NT2/D1 (cell line): ENCODE measurements at regions not wholly inside any gene's neighbourhood (a gene's known extent, or its start where the extent isn't known, plus 50 kb on each side); places are given as distances from the start of the nearest gene placed in this dataset.

ENCODE experiments used
- DNase-seq: peaks from one replicate; pipeline ENCODE4 v3.0.0-alpha.2; 2011; ENCODE audit warnings: low read depth, low spot score
- H3K27me3 ChIP-seq: 2 replicates; pipeline ENCODE4 v1.6.0; 2011; ENCODE audit warnings: mild to moderate bottlenecking; ENCODE audit not compliant: insufficient read length, insufficient read depth
- H3K36me3 ChIP-seq: 2 replicates; pipeline ENCODE4 v1.6.1; 2011; ENCODE audit warnings: mild to moderate bottlenecking, low read length, mixed read lengths; ENCODE audit not compliant: insufficient read depth, insufficient read length
- H3K4me1 ChIP-seq: 2 replicates; pipeline ENCODE4 v1.5.1; 2011; ENCODE audit not compliant: insufficient read depth, insufficient read length
- H3K4me3 ChIP-seq: 2 replicates; pipeline ENCODE4 v1.5.1; 2011; ENCODE audit warnings: low read depth; ENCODE audit not compliant: insufficient read length
- H3K9ac ChIP-seq: 2 replicates; pipeline ENCODE4 v1.6.0; 2011; ENCODE audit warnings: low read depth; ENCODE audit not compliant: insufficient read length
- H3K9me3 ChIP-seq: 2 replicates; pipeline ENCODE4 v1.5.1; 2011; ENCODE audit warnings: mild to moderate bottlenecking, low read length; ENCODE audit not compliant: insufficient read depth
- SUZ12 ChIP-seq: IDR thresholded peaks from 2 replicates; pipeline ENCODE4 v1.6.1; 2011; ENCODE audit not compliant: insufficient read length, insufficient read depth; ENCODE audit errors: extremely low read depth
- YY1 ChIP-seq: IDR thresholded peaks from 2 replicates; pipeline ENCODE4 v1.6.1; 2011; ENCODE audit not compliant: insufficient read length, insufficient read depth
- ZNF274 ChIP-seq: IDR thresholded peaks from 2 replicates; pipeline ENCODE4 v1.6.1; 2011; ENCODE audit warnings: mild to moderate bottlenecking, low read depth, low read length

- Histone ChIP-seq H3K9ac (no peak overlapping the region), H3K4me3 (no peak overlapping the region), H3K36me3 (no peaks in the 10 kb centered on the region), H3K27me3 (no peaks in the 10 kb centered on the region), H3K9me3 (no peaks in the 10 kb centered on the region), H3K4me1 (no peaks in the 10 kb centered on the region)
- TF ChIP-seq ZNF274 (no peak), SUZ12 (no peak), YY1 (no peak)
- no peak for DNase-seq
Observed at GRCh38 chr5:29024052-29024451, 1985.7 kb upstream of the CDH9 start.

GRCh38 chr5:29023541-29023940, 1985.2 kb upstream of the CDH9 start:
- H3K4me3 ChIP-seq = no peak overlapping the region
- H3K9me3 ChIP-seq = no peaks in the 10 kb centered on the region
- no peaks in the 10 kb centered on the region for H3K4me1 ChIP-seq
- H3K36me3 ChIP-seq = no peaks in the 10 kb centered on the region
- TF ChIP-seq YY1 = no peak
- TF ChIP-seq SUZ12 = no peak
- TF ChIP-seq ZNF274 = no peak
- no peak for DNase-seq
- no peaks in the 10 kb centered on the region for H3K27me3 ChIP-seq
- no peak overlapping the region for H3K9ac ChIP-seq

DNA sequence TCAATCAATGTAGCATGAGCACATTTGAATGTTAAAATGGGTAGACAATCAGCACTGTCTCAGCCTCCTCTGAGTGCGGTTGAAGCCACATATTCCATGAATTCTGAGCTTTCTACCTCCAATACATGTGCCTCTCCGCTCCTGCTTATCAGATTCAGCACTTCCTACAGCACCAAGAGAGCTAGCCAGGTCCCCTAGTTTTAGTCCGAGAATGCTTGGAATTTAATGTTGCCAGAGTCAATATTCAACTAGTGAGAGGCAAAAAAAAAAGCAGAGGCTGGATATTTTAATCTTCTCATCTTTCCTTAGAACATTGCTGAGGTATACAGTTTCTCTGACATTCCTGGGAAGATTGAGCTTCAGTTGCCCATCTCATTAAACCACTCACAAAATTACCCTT, 1979.1 kb upstream of the CDH9 start:
- no peaks in the 10 kb centered on the region for H3K27me3 ChIP-seq

DNA sequence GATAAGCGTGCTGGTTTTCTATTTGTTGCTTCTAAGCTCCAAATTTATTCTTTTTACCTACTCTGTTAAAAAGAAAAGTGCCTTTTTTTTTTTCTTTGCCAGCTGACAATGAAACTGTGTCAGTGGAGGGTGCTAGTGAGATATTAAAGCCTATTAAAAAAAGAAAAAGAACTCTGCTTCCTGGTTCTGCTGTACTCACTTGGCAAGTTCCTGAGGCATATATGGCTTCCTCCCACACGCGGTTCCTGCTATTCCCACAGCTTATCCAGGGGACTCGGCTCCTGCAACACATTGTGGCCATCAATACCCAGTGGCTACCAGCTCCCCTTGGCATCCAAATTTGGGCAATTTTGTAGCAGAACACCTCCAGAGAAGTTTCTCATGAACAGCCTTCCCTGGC, 1977.7 kb upstream of the CDH9 start:
- H3K4me1 ChIP-seq = no peaks in the 10 kb centered on the region
- no peaks in the 10 kb centered on the region for H3K9me3 ChIP-seq
- no peaks in the 10 kb centered on the region for H3K27me3 ChIP-seq
- no peak overlapping the region for H3K4me3 ChIP-seq
- no peak for DNase-seq
- TF ChIP-seq ZNF274 = no peak
- no peak for TF ChIP-seq SUZ12
- no peak for TF ChIP-seq YY1
- H3K9ac ChIP-seq = no peak overlapping the region
- H3K36me3 ChIP-seq = no peaks in the 10 kb centered on the region

More for the DNA sequence above, 1979.1 kb upstream of the CDH9 start:
- Histone ChIP-seq H3K4me3 (no peak overlapping the region), H3K9me3 (no peaks in the 10 kb centered on the region), H3K36me3 (no peaks in the 10 kb centered on the region), H3K4me1 (no peaks in the 10 kb centered on the region), H3K9ac (no peak overlapping the region)
- no peak for DNase-seq
- TF ChIP-seq YY1 = no peak

DNA sequence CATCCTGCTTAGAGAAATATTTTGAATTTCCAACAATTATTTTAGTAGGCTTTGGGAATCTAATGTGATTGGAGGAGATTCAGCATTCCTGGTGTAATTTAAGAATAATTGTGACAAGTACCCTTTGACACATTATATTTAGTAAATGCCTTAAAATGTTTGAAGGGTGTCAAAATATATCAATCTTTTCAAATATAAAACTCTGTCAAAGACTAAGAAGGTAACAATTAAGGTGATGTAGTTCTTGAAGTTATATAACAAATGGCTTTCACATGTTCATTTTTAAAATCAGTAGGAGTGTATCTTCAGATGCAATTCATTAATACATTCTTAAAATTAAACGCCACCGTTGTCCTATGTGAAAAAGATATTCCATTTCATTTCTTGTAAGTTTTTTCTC, 1977.1 kb upstream of the CDH9 start:
- Histone ChIP-seq H3K27me3 (no peaks in the 10 kb centered on the region), H3K4me3 (no peak overlapping the region), H3K9ac (no peak overlapping the region), H3K9me3 (no peaks in the 10 kb centered on the region), H3K4me1 (no peaks in the 10 kb centered on the region), H3K36me3 (no peaks in the 10 kb centered on the region)
- TF ChIP-seq YY1 (no peak), SUZ12 (no peak), ZNF274 (no peak)
- DNase-seq = no peak

DNA sequence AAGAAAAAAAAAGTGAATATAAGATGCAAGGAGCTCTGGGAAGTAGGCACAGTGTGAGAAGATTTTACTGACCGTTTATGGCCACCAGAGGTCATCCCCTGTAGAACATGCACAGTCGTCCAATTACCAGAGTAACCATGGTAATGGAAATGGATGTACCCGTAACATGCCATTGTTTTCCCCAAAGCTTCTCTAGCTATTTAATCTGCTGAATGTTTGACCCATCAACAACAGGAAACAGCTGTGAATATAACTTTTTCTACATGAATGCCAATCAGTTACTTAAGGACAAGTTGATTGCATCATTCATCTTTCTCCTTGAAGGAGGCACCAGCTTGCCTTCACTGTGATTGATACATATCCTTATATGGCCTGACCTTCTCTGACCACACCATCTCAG, 1967.0 kb upstream of the CDH9 start:
- no peak for DNase-seq
- H3K9ac ChIP-seq = no peak overlapping the region
- TF ChIP-seq ZNF274 (no peak), SUZ12 (no peak), YY1 (no peak)

DNA sequence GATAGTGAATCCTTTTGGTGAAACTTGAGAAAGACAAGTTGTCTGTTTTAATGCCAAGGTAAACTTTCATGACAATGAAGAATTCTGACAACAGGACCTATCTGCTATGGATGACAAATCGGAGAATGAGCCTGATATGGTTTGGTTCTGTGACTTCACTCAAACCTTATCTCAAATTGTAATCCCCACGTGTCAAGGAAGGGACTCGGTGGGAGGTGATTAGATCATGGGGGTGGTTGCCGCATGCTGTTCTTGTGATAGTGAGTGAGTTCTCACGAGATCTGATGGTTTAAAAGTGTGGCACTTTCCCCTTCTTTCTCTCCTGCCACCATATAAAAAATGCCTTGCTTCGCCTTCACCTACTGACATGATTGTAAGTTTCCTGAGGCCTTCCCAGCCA, 1964.1 kb upstream of the CDH9 start:
- H3K27me3 ChIP-seq = no peaks in the 10 kb centered on the region
- H3K4me1 ChIP-seq = no peaks in the 10 kb centered on the region
- H3K9me3 ChIP-seq = no peaks in the 10 kb centered on the region
- TF ChIP-seq YY1 (no peak), ZNF274 (no peak), SUZ12 (no peak)
- DNase-seq = no peak
- H3K9ac ChIP-seq = no peak overlapping the region
- no peak overlapping the region for H3K4me3 ChIP-seq
- H3K36me3 ChIP-seq = no peaks in the 10 kb centered on the region

More for the DNA sequence above, 1967.0 kb upstream of the CDH9 start:
- Histone ChIP-seq H3K4me3 (no peak overlapping the region), H3K9me3 (no peaks in the 10 kb centered on the region), H3K27me3 (no peaks in the 10 kb centered on the region), H3K36me3 (no peaks in the 10 kb centered on the region), H3K4me1 (no peaks in the 10 kb centered on the region)

DNA sequence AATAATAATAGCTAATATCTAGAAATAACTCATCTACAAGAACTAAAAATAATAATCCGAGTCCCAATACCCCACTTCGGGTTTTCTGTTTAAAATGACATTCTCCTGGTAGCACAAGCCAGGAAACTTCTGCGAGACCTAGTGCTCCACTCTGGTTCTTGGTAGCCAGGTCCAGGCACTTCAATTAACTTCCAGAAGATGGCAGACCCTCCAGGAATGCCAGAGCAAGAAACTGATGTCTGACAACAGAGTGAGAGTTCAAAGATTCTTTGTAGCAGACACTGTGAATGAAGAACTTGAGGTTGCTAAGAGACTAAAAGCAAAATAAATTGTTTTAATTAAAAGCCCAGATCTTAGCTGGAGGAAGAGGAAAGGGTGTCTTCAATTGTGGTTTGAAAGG, 1963.3 kb upstream of the CDH9 start:
- Histone ChIP-seq H3K9me3 (no peaks in the 10 kb centered on the region), H3K9ac (no peak overlapping the region), H3K4me1 (no peaks in the 10 kb centered on the region), H3K36me3 (no peaks in the 10 kb centered on the region), H3K27me3 (no peaks in the 10 kb centered on the region), H3K4me3 (no peak overlapping the region)
- no peak for TF ChIP-seq YY1
- no peak for TF ChIP-seq SUZ12
- no peak for TF ChIP-seq ZNF274
- peak; percentile 9 for DNase-seq

DNA sequence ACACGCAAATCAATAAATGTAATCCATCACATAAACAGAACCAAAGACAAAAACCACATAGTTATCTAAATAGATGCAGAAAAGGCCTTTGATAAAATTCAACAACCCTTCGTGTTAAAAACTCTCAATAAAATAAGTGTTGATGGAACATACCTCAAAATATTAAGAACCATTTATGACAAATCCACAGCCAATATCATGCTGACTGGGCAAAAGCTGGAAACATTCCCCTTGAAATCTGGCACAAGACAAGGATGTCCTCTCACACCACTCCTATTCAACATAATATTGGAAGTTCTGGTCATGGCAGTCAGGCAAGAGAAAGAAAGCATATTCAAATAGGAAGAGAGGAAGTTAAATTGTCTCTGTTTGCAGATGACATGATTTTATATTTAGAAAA, 1946.3 kb upstream of the CDH9 start:
- TF ChIP-seq YY1 = no peak
- TF ChIP-seq ZNF274 = no peak
- no peak for TF ChIP-seq SUZ12
- Histone ChIP-seq H3K9me3 (no peaks in the 10 kb centered on the region), H3K9ac (no peak overlapping the region), H3K27me3 (no peaks in the 10 kb centered on the region), H3K4me3 (no peak overlapping the region), H3K36me3 (no peaks in the 10 kb centered on the region), H3K4me1 (no peaks in the 10 kb centered on the region)
- no peak for DNase-seq
